HL-60 (cell line): ENCODE measurements at regions not wholly inside any gene's neighbourhood (a gene's known extent, or its start where the extent isn't known, plus 50 kb on each side); places are given as distances from the start of the nearest gene placed in this dataset.

Source experiments
- POLR2AphosphoS5 ChIP-seq: IDR thresholded peaks from 2 replicates; pipeline ENCODE4 v1.6.1; 2012; ENCODE audit warnings: low read depth
- TF ChIP-seq, protein P1 (sequence below): IDR thresholded peaks from one replicate; pipeline ENCODE4 v1.5.1; 2011; ENCODE audit warnings: low read length, control low read depth, inconsistent platforms; ENCODE audit not compliant: insufficient read depth

DNA sequence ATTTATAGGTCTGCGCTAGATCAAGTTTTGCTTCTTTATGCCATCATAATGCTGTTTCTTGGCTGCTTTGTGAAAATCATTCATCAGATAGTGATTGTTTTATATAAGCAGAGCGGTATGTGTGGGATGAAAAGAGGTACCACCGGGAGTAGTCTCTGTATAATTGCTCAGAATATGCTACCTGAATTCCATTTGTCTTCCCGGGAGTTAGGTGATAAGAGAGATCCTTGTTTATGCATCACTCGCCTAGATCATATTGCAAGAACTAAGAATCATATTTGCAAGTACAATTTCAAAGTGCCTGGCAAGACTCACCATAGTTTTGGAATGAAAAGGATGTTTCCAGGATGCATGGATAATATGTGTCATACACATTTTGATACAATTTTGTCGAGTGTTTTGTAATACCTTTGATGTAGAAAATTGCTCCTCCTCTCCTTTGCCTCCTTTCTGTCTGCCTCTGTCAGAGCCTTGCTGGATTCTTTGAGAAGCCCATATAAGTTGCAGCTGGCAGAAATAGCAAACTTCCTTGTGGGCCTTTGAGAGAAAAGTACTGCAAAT is 1306.0 kb upstream of the SLC10A2 start:
- TF ChIP-seq POLR2AphosphoS5: no peak
- TF ChIP-seq, protein P1, sequence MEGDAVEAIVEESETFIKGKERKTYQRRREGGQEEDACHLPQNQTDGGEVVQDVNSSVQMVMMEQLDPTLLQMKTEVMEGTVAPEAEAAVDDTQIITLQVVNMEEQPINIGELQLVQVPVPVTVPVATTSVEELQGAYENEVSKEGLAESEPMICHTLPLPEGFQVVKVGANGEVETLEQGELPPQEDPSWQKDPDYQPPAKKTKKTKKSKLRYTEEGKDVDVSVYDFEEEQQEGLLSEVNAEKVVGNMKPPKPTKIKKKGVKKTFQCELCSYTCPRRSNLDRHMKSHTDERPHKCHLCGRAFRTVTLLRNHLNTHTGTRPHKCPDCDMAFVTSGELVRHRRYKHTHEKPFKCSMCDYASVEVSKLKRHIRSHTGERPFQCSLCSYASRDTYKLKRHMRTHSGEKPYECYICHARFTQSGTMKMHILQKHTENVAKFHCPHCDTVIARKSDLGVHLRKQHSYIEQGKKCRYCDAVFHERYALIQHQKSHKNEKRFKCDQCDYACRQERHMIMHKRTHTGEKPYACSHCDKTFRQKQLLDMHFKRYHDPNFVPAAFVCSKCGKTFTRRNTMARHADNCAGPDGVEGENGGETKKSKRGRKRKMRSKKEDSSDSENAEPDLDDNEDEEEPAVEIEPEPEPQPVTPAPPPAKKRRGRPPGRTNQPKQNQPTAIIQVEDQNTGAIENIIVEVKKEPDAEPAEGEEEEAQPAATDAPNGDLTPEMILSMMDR: no peak
